Activated naive CD4-positive, alpha-beta T cell treated with anti-CD3 and anti-CD28 coated beads, Interleukin-2, amount 10 ng/mL, durations not matched to agents 7 days and 5 days (primary cell): ENCODE measurements at regions not wholly inside any gene's neighbourhood (a gene's known extent, or its start where the extent isn't known, plus 50 kb on each side); places are given as distances from the start of the nearest gene placed in this dataset.

Experiments used
- CTCF ChIA-PET: fragments of 350-600 bp; sonication (Branson Sonifier 250); formaldehyde crosslinking; loops from one replicate; lab custom pipeline; 2021; ENCODE audit warnings: antibody characterized with exemption; lab: Charles Lee
- DNase-seq: peaks from one replicate; pipeline ENCODE4 v3.0.0-alpha.2; 2020
- H3K27ac Mint-ChIP-seq: one replicate; pipeline ENCODE4 v1.8.0; 2021; ENCODE audit warnings: mild to moderate bottlenecking, moderate library complexity, mixed read lengths
- H3K27me3 Mint-ChIP-seq: one replicate; pipeline ENCODE4 v1.8.0; 2021; ENCODE audit warnings: mild to moderate bottlenecking, mixed read lengths
- H3K36me3 Mint-ChIP-seq: one replicate; pipeline ENCODE4 v1.8.0; 2021; ENCODE audit warnings: mixed read lengths
- H3K4me1 Mint-ChIP-seq: one replicate; pipeline ENCODE4 v1.8.0; 2021; ENCODE audit warnings: mixed read lengths
- H3K4me3 Mint-ChIP-seq: one replicate; pipeline ENCODE4 v1.8.0; 2021; ENCODE audit warnings: mild to moderate bottlenecking, moderate library complexity, mixed read lengths
- H3K9me3 Mint-ChIP-seq: one replicate; pipeline ENCODE4 v1.8.0; 2021; ENCODE audit warnings: mixed read lengths

GRCh38 chr13:85896516-85897450, 97.6 kb upstream of the SLITRK6 start:
- Mint-ChIP-seq H3K9me3 (peaks cover 3% of the 10 kb centered on the region), H3K27me3 (no peaks in the 10 kb centered on the region), H3K4me3 (no peak overlapping the region), H3K27ac (no peak overlapping the region), H3K36me3 (no peaks in the 10 kb centered on the region), H3K4me1 (no peaks in the 10 kb centered on the region)
- CTCF ChIA-PET = no interaction called here
- DNase-seq = no peak

GRCh38 chr13:85887406-85887805, 88.2 kb upstream of the SLITRK6 start:
- H3K4me3 Mint-ChIP-seq = no peak overlapping the region
- H3K27ac Mint-ChIP-seq = no peak overlapping the region
- H3K36me3 Mint-ChIP-seq = no peaks in the 10 kb centered on the region
- H3K4me1 Mint-ChIP-seq = no peaks in the 10 kb centered on the region
- no peak for DNase-seq
- CTCF ChIA-PET = no interaction called here
- H3K27me3 Mint-ChIP-seq = no peaks in the 10 kb centered on the region
- peaks cover 2% of the 10 kb centered on the region for H3K9me3 Mint-ChIP-seq

GRCh38 chr13:85879014-85879413, 79.8 kb upstream of the SLITRK6 start:
- CTCF ChIA-PET = no interaction called here
- no peaks in the 10 kb centered on the region for H3K27me3 Mint-ChIP-seq
- no peak overlapping the region for H3K4me3 Mint-ChIP-seq
- no peaks in the 10 kb centered on the region for H3K36me3 Mint-ChIP-seq
- peaks cover 4% of the 10 kb centered on the region for H3K9me3 Mint-ChIP-seq
- H3K27ac Mint-ChIP-seq = no peak overlapping the region
- no peaks in the 10 kb centered on the region for H3K4me1 Mint-ChIP-seq
- DNase-seq = no peak

- no peaks in the 10 kb centered on the region for H3K36me3 Mint-ChIP-seq
- CTCF ChIA-PET = no interaction called here
- H3K9me3 Mint-ChIP-seq = no peaks in the 10 kb centered on the region
- H3K27me3 Mint-ChIP-seq = no peaks in the 10 kb centered on the region
- H3K4me3 Mint-ChIP-seq = no peak overlapping the region
- no peaks in the 10 kb centered on the region for H3K4me1 Mint-ChIP-seq
- H3K27ac Mint-ChIP-seq = no peak overlapping the region
- DNase-seq = no peak
These were observed 65.8 kb upstream of the SLITRK6 start for GRCh38 chr13:85864963-85865530.

GRCh38 chr13:85853901-85854663, 54.9 kb upstream of the SLITRK6 start:
- Mint-ChIP-seq H3K4me1 (no peaks in the 10 kb centered on the region), H3K36me3 (no peaks in the 10 kb centered on the region), H3K4me3 (no peak overlapping the region), H3K27me3 (no peaks in the 10 kb centered on the region), H3K27ac (no peak overlapping the region), H3K9me3 (peaks cover 8% of the 10 kb centered on the region)
- no peak for DNase-seq
- CTCF ChIA-PET = no interaction called here

GRCh38 chr13:85853161-85853894, 54.1 kb upstream of the SLITRK6 start:
- Mint-ChIP-seq H3K27ac (no peak overlapping the region), H3K4me3 (no peak overlapping the region), H3K27me3 (no peaks in the 10 kb centered on the region), H3K9me3 (peaks cover 8% of the 10 kb centered on the region), H3K36me3 (no peaks in the 10 kb centered on the region), H3K4me1 (no peaks in the 10 kb centered on the region)
- CTCF ChIA-PET = no interaction called here
- no peak for DNase-seq
